Kidney tubule cell (primary cell): ENCODE measurements at regions not wholly inside any gene's neighbourhood (a gene's known extent, or its start where the extent isn't known, plus 50 kb on each side); places are given as distances from the start of the nearest gene placed in this dataset.
"Not testable (repeated sequence)": the region's sequence is repeated elsewhere in the genome, so short reads cannot be mapped to it uniquely, and the experiment has no call there.

ENCODE experiments used
- DNase-seq: peaks from one replicate; pipeline ENCODE4 v3.0.0-alpha.2; 2018; ENCODE audit warnings: low spot score

GRCh38 chr2:58436872-58437271 lies 195.7 kb upstream of the FANCL start:
- no peak for DNase-seq

GRCh38 chr2:58435246-58435645 lies 194.1 kb upstream of the FANCL start:
- DNase-seq = no peak

- DNase-seq = no peak
Observed at GRCh38 chr2:58434692-58435091, 193.6 kb upstream of the FANCL start.

- no peak for DNase-seq
Observed at GRCh38 chr2:58432491-58433170, 191.5 kb upstream of the FANCL start.

GRCh38 chr2:58429014-58429875 lies 188.1 kb upstream of the FANCL start:
- no peak for DNase-seq

GRCh38 chr2:58428096-58429013 lies 187.2 kb upstream of the FANCL start:
- DNase-seq = peak; percentile 18

GRCh38 chr2:58427572-58428095 lies 186.5 kb upstream of the FANCL start:
- peak; percentile 51 for DNase-seq

GRCh38 chr2:58425368-58425767 lies 184.2 kb upstream of the FANCL start:
- DNase-seq = no peak

- no peak for DNase-seq
Observed at GRCh38 chr2:58419983-58420382, 178.9 kb upstream of the FANCL start.

- DNase-seq = no peak
Observed at GRCh38 chr2:58416696-58417095, 175.6 kb upstream of the FANCL start.

GRCh38 chr2:58414506-58414905 lies 173.4 kb upstream of the FANCL start:
- no peak for DNase-seq

- no peak for DNase-seq
Observed at GRCh38 chr2:58410549-58410948, 169.4 kb upstream of the FANCL start.

GRCh38 chr2:58407487-58407886 lies 166.4 kb upstream of the FANCL start:
- DNase-seq = no peak

- DNase-seq = no peak
Observed at GRCh38 chr2:58405341-58405740, 164.2 kb upstream of the FANCL start.

GRCh38 chr2:58401936-58402335 lies 160.8 kb upstream of the FANCL start:
- no peak for DNase-seq

- DNase-seq = no peak
Observed at GRCh38 chr2:58398406-58398805, 157.3 kb upstream of the FANCL start.

GRCh38 chr2:58387701-58388100 lies 146.6 kb upstream of the FANCL start:
- no peak for DNase-seq

GRCh38 chr2:58386904-58387303 lies 145.8 kb upstream of the FANCL start:
- not testable (repeated sequence) for DNase-seq

GRCh38 chr2:58378152-58378551 lies 137.0 kb upstream of the FANCL start:
- no peak for DNase-seq

- DNase-seq = no peak
Observed at GRCh38 chr2:58377181-58377580, 136.1 kb upstream of the FANCL start.

GRCh38 chr2:58376592-58376991 lies 135.5 kb upstream of the FANCL start:
- peak; percentile 48 for DNase-seq

GRCh38 chr2:58369594-58369993 lies 128.5 kb upstream of the FANCL start:
- no peak for DNase-seq
